GM12865 (cell line): ENCODE measurements at regions not wholly inside any gene's neighbourhood (a gene's known extent, or its start where the extent isn't known, plus 50 kb on each side); places are given as distances from the start of the nearest gene placed in this dataset.

Experiments
- DNase-seq: peaks from one replicate; pipeline ENCODE4 v3.0.0; 2010; ENCODE audit warnings: low read depth
- H3K4me3 ChIP-seq: 2 replicates; pipeline ENCODE4 v1.5.1; 2011; ENCODE audit warnings: mild to moderate bottlenecking, low read depth, low read length, control low read depth
- CTCF ChIP-seq: IDR thresholded peaks from 2 replicates; pipeline ENCODE4 v1.5.1; 2011; ENCODE audit warnings: low read length, control low read depth, low read depth, inconsistent platforms; ENCODE audit not compliant: insufficient read depth; ENCODE audit errors: missing control alignments

- DNase-seq, result no peak
- no peak for TF ChIP-seq CTCF
- H3K4me3 ChIP-seq, result no peak overlapping the region
These were observed 86.2 kb upstream of the COL6A5 start for GRCh38 chr3:130259166-130259874.

- H3K4me3 ChIP-seq, result no peak overlapping the region
- no peak for TF ChIP-seq CTCF
- DNase-seq, result no peak
These were observed 84.6 kb upstream of the COL6A5 start for GRCh38 chr3:130260918-130261317.

- DNase-seq, result no peak
- TF ChIP-seq CTCF, result no peak
- no peak overlapping the region for H3K4me3 ChIP-seq
These were observed 81.8 kb upstream of the COL6A5 start for GRCh38 chr3:130263708-130264107.

GRCh38 chr3:130266817-130267216, 78.7 kb upstream of the COL6A5 start:
- TF ChIP-seq CTCF, result no peak
- H3K4me3 ChIP-seq, result no peak overlapping the region
- DNase-seq, result no peak

GRCh38 chr3:130276203-130276803, 69.2 kb upstream of the COL6A5 start:
- no peak overlapping the region for H3K4me3 ChIP-seq
- peak; percentile 51 for DNase-seq

GRCh38 chr3:130288670-130289069, 56.8 kb upstream of the COL6A5 start:
- no peak for TF ChIP-seq CTCF
- no peak overlapping the region for H3K4me3 ChIP-seq
- no peak for DNase-seq

More at GRCh38 chr3:130276203-130276803, 69.2 kb upstream of the COL6A5 start:
- TF ChIP-seq CTCF, result peak; percentile 83
